ENCODE measurements at regions not wholly inside any gene's neighbourhood (a gene's known extent, or its start where the extent isn't known, plus 50 kb on each side); places are given as distances from the start of the nearest gene placed in this dataset.

DNA sequence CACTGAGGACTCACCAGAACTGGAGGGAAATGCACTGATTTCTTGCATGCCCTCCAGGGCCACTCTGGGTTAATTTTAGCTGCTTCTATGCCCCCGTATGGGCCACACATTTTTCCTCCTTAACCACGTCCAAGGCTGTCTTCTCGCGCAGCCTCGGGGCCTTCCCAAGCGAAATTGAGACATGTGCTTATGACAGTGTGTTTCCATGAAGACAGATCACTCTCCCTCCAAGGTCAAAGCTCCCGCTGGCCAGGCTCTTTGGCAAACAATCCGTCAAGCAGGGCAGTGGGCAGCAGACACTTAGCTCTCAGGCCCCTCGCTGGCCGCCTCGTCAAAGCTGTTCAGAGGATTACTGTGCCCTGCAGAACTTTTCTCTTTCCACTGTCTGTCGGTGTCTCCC, 243.0 kb upstream of the N4BP1 start:
- no peaks in the 10 kb centered on the region for H3K27me3 Mint-ChIP-seq
- Histone ChIP-seq H2AFZ (ENCODE audit: insufficient read depth, low read depth, low read length, poor library complexity, severe bottlenecking) (no peak overlapping the region), H3K4me1 (ENCODE audit: control insufficient read depth in 2 of 2, insufficient read depth in 2 of 2, low read length in 2 of 2) (no peaks in the 10 kb centered on the region), H3K9ac (ENCODE audit: low read length) (no peak overlapping the region), H4K20me1 (ENCODE audit: control insufficient read depth, insufficient read depth, low read length, poor library complexity, severe bottlenecking) (no peaks in the 10 kb centered on the region), H3K27me3 (replicated peaks in 1 of 4; ENCODE audit: control extremely low read depth in 1 of 4, control insufficient read depth in 3 of 4, insufficient read depth in 4 of 4, low read length in 3 of 4) (no peaks in the 10 kb centered on the region), H3K27ac (ENCODE audit: low read length in 2 of 2) (no peak overlapping the region), H3K36me3 (replicated peaks in 1 of 2; ENCODE audit: control extremely low read depth in 1 of 2, control insufficient read depth in 1 of 2, extremely low read depth in 1 of 2, insufficient read depth in 2 of 2, low read length in 1 of 2) (no peaks in the 10 kb centered on the region), H3K9me3 (ENCODE audit: control extremely low read depth in 1 of 3, control insufficient read depth in 2 of 3, insufficient read depth in 1 of 3, low read length in 2 of 3) (peaks cover 0 to 11% (median 0%) of the 10 kb centered on the region in 3 donors), H3K79me2 (ENCODE audit: control insufficient read depth, insufficient read depth, low read length) (no peaks in the 10 kb centered on the region), H3K4me2 (replicated peaks; ENCODE audit: low read depth, low read length, poor library complexity, severe bottlenecking) (no peak overlapping the region), H3K4me3 (ENCODE audit: control extremely low read depth in 1 of 5, extremely low read depth in 1 of 5, insufficient read depth in 1 of 5, low read depth in 2 of 5, low read length in 4 of 5) (no peak overlapping the region)
- TF ChIP-seq CTCF (IDR thresholded peaks at IDR 0.05) (no peak), EZH2 (IDR thresholded peaks at IDR 0.05; ENCODE audit: borderline replicate concordance, insufficient read depth, low read depth, low read length, poor library complexity, severe bottlenecking) (no peak)
- no peak overlapping the region for H3K27ac Mint-ChIP-seq
- no peaks in the 10 kb centered on the region for H3K4me1 Mint-ChIP-seq
- ChIA-PET CTCF (no interaction called here), POLR2A (no interaction called here)
- intact Hi-C loops (cut with micrococcal nuclease), result no loop called here
- H3K4me3 Mint-ChIP-seq, result no peak overlapping the region
- H3K9me3 Mint-ChIP-seq (ENCODE audit: insufficient read depth), result no peaks in the 10 kb centered on the region
- WGBS (ENCODE audit: insufficient coverage), result 90% methylated on average over 11 of the region's 12 CpGs
- ATAC-seq (ENCODE audit: low read depth) (no peak), DNase-seq (no peak)

DNA sequence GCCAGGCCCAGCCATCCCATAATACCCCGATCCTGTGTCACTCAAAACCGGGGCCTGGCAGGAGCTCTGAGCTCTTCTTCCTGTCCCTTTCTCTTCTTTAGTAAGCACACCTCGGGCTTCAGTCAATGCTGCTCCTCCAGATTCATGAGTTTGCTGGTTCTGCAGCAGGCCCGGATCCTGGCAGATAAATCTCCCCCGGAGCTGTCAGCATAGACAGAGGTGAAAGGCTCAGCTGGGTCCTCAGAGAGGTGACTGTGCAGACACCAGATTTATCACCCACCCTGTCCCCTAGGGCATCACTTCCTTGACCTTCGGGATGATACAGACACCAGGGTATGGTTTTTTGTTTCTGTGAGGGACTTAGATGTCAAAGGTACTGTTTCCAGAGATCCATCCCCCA, 242.5 kb upstream of the N4BP1 start:
- ChIA-PET CTCF (no interaction called here), POLR2A (no interaction called here)
- ATAC-seq (ENCODE audit: low read depth), result no peak
- H4K20me1 ChIP-seq (ENCODE audit: control insufficient read depth, insufficient read depth, low read length, poor library complexity, severe bottlenecking), result no peaks in the 10 kb centered on the region
- Mint-ChIP-seq H3K9me3 (ENCODE audit: insufficient read depth) (no peaks in the 10 kb centered on the region), H3K27ac (no peak overlapping the region), H3K4me3 (no peak overlapping the region), H3K4me1 (no peaks in the 10 kb centered on the region), H3K27me3 (no peaks in the 10 kb centered on the region)
- no peak overlapping the region for H3K4me2 ChIP-seq (replicated peaks; ENCODE audit: low read depth, low read length, poor library complexity, severe bottlenecking)
- intact Hi-C loops (cut with micrococcal nuclease), result no loop called here
- TF ChIP-seq EZH2 (IDR thresholded peaks at IDR 0.05; ENCODE audit: borderline replicate concordance, insufficient read depth, low read depth, low read length, poor library complexity, severe bottlenecking) (no peak), CTCF (IDR thresholded peaks at IDR 0.05) (no peak)
- no peaks in the 10 kb centered on the region for H3K36me3 ChIP-seq (replicated peaks in 1 of 2; ENCODE audit: control extremely low read depth in 1 of 2, control insufficient read depth in 1 of 2, extremely low read depth in 1 of 2, insufficient read depth in 2 of 2, low read length in 1 of 2)
- H3K4me3 ChIP-seq (ENCODE audit: control extremely low read depth in 1 of 5, extremely low read depth in 1 of 5, insufficient read depth in 1 of 5, low read depth in 2 of 5, low read length in 4 of 5), result no peak overlapping the region
- DNase-seq, result no peak
- no peaks in the 10 kb centered on the region for H3K27me3 ChIP-seq (replicated peaks in 1 of 4; ENCODE audit: control extremely low read depth in 1 of 4, control insufficient read depth in 3 of 4, insufficient read depth in 4 of 4, low read length in 3 of 4)
- H3K9me3 ChIP-seq (ENCODE audit: control extremely low read depth in 1 of 3, control insufficient read depth in 2 of 3, insufficient read depth in 1 of 3, low read length in 2 of 3), result peaks cover 0 to 11% (median 0%) of the 10 kb centered on the region in 3 donors
- H3K79me2 ChIP-seq (ENCODE audit: control insufficient read depth, insufficient read depth, low read length), result no peaks in the 10 kb centered on the region
- 82% methylated on average over 5 of the region's 6 CpGs for WGBS (ENCODE audit: insufficient coverage)
- H2AFZ ChIP-seq (ENCODE audit: insufficient read depth, low read depth, low read length, poor library complexity, severe bottlenecking), result no peak overlapping the region
- H3K9ac ChIP-seq (ENCODE audit: low read length), result no peak overlapping the region
- no peaks in the 10 kb centered on the region for H3K4me1 ChIP-seq (ENCODE audit: control insufficient read depth in 2 of 2, insufficient read depth in 2 of 2, low read length in 2 of 2)
- no peak overlapping the region for H3K27ac ChIP-seq (ENCODE audit: low read length in 2 of 2)

Measured in B cell (primary cell).